Cardiac muscle cell (in vitro differentiated cells and primary cell): ENCODE measurements at regions not wholly inside any gene's neighbourhood (a gene's known extent, or its start where the extent isn't known, plus 50 kb on each side); places are given as distances from the start of the nearest gene placed in this dataset.

Experiments
- DNase-seq, 2 donors: peaks; one replicate each; pipeline versions ENCODE4 v3.0.0 to v3.0.0-alpha.2; 2010 to 2017; ENCODE audit warnings: low read depth in 1 of 2, low spot score in 1 of 2
- H3K27ac ChIP-seq: fragments of 200-600 bp; sonication (generic); 2 replicates; pipeline ENCODE4 v1.5.1; 2016
- H3K27me3 ChIP-seq: fragments of 200-600 bp; sonication (generic); 2 replicates; pipeline ENCODE4 v1.6.0; 2016; ENCODE audit warnings: control low read depth
- H3K36me3 ChIP-seq: fragments of 200-600 bp; sonication (generic); 2 replicates; pipeline ENCODE4 v1.5.1; 2016; ENCODE audit warnings: control low read depth
- H3K4me1 ChIP-seq: fragments of 200-600 bp; sonication (generic); 2 replicates; pipeline ENCODE4 v1.8.1; 2017; ENCODE audit warnings: low read depth, mild to moderate bottlenecking, mixed run types
- H3K4me3 ChIP-seq: fragments of 200-600 bp; sonication (generic); 2 replicates; pipeline ENCODE4 v1.5.1; 2016; ENCODE audit warnings: mild to moderate bottlenecking
- H3K9me3 ChIP-seq: fragments of 200-600 bp; sonication (generic); 2 replicates; pipeline ENCODE4 v1.5.1; 2017; ENCODE audit warnings: low read depth, mild to moderate bottlenecking, control low read depth
- TF ChIP-seq, protein P1 (sequence below): IDR thresholded peaks from 2 replicates; pipeline ENCODE4 v1.5.1; 2012; ENCODE audit warnings: low read depth, mild to moderate bottlenecking, low read length

DNA sequence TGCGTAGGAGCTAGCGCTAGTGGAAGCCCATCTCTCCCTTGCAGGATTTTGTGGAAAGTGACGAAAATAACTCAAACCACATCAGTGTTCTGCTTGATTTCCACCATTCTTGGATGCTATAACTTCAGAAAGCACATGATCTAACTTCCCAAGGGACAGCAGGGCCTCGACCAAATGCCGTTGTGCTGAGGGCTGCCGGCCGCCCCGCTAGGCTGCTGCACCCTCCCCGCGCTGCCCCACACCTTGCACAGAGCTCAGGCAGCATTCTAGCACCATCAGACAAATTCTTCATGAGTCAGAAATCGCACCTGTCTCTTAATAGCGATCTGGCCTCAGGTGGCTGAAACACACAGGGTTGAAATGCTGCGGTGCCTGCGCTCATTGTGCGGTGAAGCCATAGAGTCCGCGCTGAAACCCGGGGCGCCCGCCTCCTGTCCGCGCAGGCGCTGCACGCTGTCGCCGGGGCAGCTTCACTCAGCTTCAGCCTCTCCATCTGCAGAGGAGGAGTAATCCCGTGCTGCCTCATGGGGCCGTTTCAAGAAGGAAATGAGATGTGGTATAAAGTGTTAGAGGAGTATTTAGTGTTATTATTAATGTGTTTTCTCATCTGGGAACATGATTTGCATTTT is 59.2 kb upstream of the B3GAT1 start:
- Histone ChIP-seq H3K27ac (no peak overlapping the region), H3K4me3 (no peak overlapping the region)
- TF ChIP-seq, protein P1, sequence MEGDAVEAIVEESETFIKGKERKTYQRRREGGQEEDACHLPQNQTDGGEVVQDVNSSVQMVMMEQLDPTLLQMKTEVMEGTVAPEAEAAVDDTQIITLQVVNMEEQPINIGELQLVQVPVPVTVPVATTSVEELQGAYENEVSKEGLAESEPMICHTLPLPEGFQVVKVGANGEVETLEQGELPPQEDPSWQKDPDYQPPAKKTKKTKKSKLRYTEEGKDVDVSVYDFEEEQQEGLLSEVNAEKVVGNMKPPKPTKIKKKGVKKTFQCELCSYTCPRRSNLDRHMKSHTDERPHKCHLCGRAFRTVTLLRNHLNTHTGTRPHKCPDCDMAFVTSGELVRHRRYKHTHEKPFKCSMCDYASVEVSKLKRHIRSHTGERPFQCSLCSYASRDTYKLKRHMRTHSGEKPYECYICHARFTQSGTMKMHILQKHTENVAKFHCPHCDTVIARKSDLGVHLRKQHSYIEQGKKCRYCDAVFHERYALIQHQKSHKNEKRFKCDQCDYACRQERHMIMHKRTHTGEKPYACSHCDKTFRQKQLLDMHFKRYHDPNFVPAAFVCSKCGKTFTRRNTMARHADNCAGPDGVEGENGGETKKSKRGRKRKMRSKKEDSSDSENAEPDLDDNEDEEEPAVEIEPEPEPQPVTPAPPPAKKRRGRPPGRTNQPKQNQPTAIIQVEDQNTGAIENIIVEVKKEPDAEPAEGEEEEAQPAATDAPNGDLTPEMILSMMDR = no peak

DNA sequence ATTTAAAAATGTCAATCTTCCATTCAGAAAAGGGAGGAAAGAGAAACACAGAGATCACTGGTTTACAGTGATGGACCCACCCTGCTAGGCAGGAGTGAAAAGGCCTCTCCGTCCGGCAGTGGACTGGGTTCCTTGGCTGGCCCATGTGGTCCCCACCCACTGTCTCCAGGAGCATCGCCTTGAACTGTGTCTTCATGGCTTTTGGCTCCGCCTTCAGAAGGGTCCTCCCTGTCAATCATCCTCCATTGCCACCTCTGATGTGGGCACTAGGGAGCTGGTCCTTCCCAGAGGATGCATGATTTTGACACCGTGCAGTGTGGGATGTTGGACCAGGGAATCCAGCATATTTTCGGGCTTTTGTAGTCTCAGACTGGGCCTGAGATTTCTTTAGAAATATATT is 58.2 kb upstream of the B3GAT1 start:
- DNase-seq = no peak
- no peaks in the 10 kb centered on the region for H3K9me3 ChIP-seq
- H3K36me3 ChIP-seq = no peaks in the 10 kb centered on the region
- no peaks in the 10 kb centered on the region for H3K4me1 ChIP-seq
- TF ChIP-seq, protein P1 = no peak
- H3K27me3 ChIP-seq = peaks cover 13% of the 10 kb centered on the region
- no peak overlapping the region for H3K27ac ChIP-seq
- no peak overlapping the region for H3K4me3 ChIP-seq

More for the DNA sequence above, 59.2 kb upstream of the B3GAT1 start:
- Histone ChIP-seq H3K4me1 (no peaks in the 10 kb centered on the region), H3K27me3 (peaks cover 12% of the 10 kb centered on the region), H3K9me3 (no peaks in the 10 kb centered on the region), H3K36me3 (no peaks in the 10 kb centered on the region)
- DNase-seq = no peak

DNA sequence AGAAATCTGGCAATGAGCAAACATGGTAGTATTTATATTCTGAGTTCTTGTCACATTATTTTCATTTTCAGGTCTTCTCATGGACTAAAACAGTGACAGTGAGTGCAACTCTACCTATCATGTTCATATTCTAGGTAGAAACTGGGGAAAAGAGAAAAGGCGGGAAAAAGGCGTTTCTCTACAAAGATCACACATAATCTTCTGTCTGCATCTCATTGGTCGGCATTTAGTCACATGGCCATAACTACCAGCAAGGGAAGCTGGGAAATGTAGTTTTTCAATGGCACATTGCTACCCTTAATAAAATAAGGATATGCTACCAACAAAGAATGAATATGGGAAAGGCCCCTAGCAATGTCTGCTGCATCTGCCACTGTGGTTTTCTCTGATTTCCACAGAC is 57.6 kb upstream of the B3GAT1 start:
- Histone ChIP-seq H3K27me3 (peaks cover 13% of the 10 kb centered on the region), H3K27ac (no peak overlapping the region), H3K4me3 (no peak overlapping the region), H3K4me1 (no peaks in the 10 kb centered on the region), H3K9me3 (no peaks in the 10 kb centered on the region), H3K36me3 (no peaks in the 10 kb centered on the region)
- no peak for DNase-seq
- TF ChIP-seq, protein P1 = no peak

DNA sequence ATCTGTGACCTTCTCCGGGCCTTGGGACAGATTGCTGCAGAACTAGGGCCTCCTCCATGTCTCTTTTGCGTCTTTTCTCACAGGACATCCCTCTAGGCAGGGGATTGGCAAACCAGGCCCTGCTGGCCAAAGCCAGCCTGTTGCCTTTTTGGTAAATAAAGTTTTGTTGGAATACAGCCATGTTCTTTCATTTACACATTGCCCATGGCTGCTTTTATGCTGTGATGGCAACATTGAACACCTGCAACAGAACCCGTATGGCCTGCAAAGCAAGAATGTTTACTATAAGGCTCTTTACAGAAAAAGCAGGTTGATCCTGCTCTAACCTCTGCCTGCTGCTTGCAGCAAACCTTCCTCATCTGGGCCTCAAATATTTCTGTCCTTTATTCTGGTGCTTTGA is 56.8 kb upstream of the B3GAT1 start:
- TF ChIP-seq, protein P1 = no peak
- Histone ChIP-seq H3K27ac (no peak overlapping the region), H3K4me3 (no peak overlapping the region), H3K9me3 (no peaks in the 10 kb centered on the region), H3K4me1 (no peaks in the 10 kb centered on the region), H3K36me3 (no peaks in the 10 kb centered on the region), H3K27me3 (peaks cover 13% of the 10 kb centered on the region)
- DNase-seq = no peak

DNA sequence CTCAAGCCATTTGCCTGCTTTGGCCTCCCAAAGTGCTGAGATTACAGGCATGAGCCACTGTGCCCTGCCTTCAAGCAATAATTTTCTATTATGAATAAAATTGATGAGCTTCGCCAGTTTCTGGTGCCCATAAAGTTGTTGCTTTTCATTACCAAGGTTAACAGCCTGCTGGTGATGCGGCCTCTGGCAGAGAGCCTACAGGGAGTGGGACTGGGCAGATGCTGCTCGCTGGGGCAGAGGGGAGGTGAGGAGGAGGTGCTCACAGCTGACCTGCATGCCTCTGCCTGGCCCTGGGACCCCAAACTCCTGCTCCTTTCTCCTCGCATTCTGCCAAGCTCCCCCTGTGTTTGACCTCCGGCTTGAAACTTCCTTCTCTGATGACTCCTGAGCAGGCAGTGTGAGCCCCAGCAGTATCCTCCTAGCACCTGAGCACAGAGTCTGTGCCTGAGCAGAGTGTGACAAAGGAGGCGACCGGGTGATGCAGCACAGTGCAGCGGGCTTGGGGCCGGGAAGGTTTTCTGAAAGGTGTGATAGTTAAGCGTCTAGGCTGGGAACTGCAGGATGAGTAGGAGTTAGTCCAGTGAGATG is 56.1 kb upstream of the B3GAT1 start:
- no peak for DNase-seq
- no peak overlapping the region for H3K4me3 ChIP-seq
- H3K9me3 ChIP-seq = no peaks in the 10 kb centered on the region
- H3K36me3 ChIP-seq = no peaks in the 10 kb centered on the region
- TF ChIP-seq, protein P1 = no peak
- peaks cover 13% of the 10 kb centered on the region for H3K27me3 ChIP-seq
- H3K4me1 ChIP-seq = no peaks in the 10 kb centered on the region
- H3K27ac ChIP-seq = no peak overlapping the region
